ENCODE measurements at regions not wholly inside any gene's neighbourhood (a gene's known extent, or its start where the extent isn't known, plus 50 kb on each side); places are given as distances from the start of the nearest gene placed in this dataset.

- DNase-seq (no peak), ATAC-seq (no peak)
- peaks cover 0 to 1% (median 0%) of the 10 kb centered on the region in 3 donors for H3K27me3 ChIP-seq (ENCODE audit: insufficient read depth in 3 of 3, low read length in 2 of 3)
- no peaks in the 10 kb centered on the region for H3K9me3 ChIP-seq
- no peak overlapping the region for H3K4me3 ChIP-seq
- H3K4me1 ChIP-seq: no peaks in the 10 kb centered on the region
- H3K27ac ChIP-seq: no peak overlapping the region
- no peak for TF ChIP-seq CTCF (IDR thresholded peaks at IDR 0.05)
- WGBS, 3 donors: 54 to 61% (median 56%) methylated on average over 1 of the region's 1 CpG
- intact Hi-C loops (cut with DNase I): no loop called here
- H3K36me3 ChIP-seq (ENCODE audit: insufficient read depth in 1 of 2, low read depth in 1 of 2): no peaks in the 10 kb centered on the region
Measured at GRCh38 chr5:171678646-171679045, 107.0 kb upstream of the SMIM23 start.

- no peak for ATAC-seq
- WGBS, 3 donors: 79 to 85% (median 85%) methylated on average over 6 of the region's 6 CpGs
- no peak for TF ChIP-seq CTCF (IDR thresholded peaks at IDR 0.05)
Measured at GRCh38 chr5:171680485-171680884, 105.1 kb upstream of the SMIM23 start.

GRCh38 chr5:171681061-171681460, 104.6 kb upstream of the SMIM23 start:
- ATAC-seq (no peak), DNase-seq (no peak)
- intact Hi-C loops (cut with DNase I): no loop called here
- no peaks in the 10 kb centered on the region for H3K36me3 ChIP-seq (ENCODE audit: insufficient read depth in 1 of 2, low read depth in 1 of 2)
- no peaks in the 10 kb centered on the region for H3K9me3 ChIP-seq
- peaks cover 0 to 1% (median 0%) of the 10 kb centered on the region in 3 donors for H3K27me3 ChIP-seq (ENCODE audit: insufficient read depth in 3 of 3, low read length in 2 of 3)
- H3K27ac ChIP-seq: no peak overlapping the region
- no peak for TF ChIP-seq CTCF (IDR thresholded peaks at IDR 0.05)
- no peak overlapping the region for H3K4me3 ChIP-seq
- 65 to 71% (median 70%) methylated on average over 4 of the region's 4 CpGs for WGBS, 3 donors
- no peaks in the 10 kb centered on the region for H3K4me1 ChIP-seq

More at GRCh38 chr5:171680485-171680884, 105.1 kb upstream of the SMIM23 start:
- no peaks in the 10 kb centered on the region for H3K4me1 ChIP-seq
- no peak overlapping the region for H3K4me3 ChIP-seq
- intact Hi-C loops (cut with DNase I): no loop called here
- DNase-seq: no peak
- H3K27ac ChIP-seq: no peak overlapping the region
- H3K9me3 ChIP-seq: no peaks in the 10 kb centered on the region
- H3K27me3 ChIP-seq (ENCODE audit: insufficient read depth in 3 of 3, low read length in 2 of 3): peaks cover 0 to 1% (median 0%) of the 10 kb centered on the region in 3 donors
- no peaks in the 10 kb centered on the region for H3K36me3 ChIP-seq (ENCODE audit: insufficient read depth in 1 of 2, low read depth in 1 of 2)

GRCh38 chr5:171681677-171682076, 103.9 kb upstream of the SMIM23 start:
- Histone ChIP-seq H3K4me3 (no peak overlapping the region), H3K27ac (no peak overlapping the region), H3K36me3 (ENCODE audit: insufficient read depth in 1 of 2, low read depth in 1 of 2) (no peaks in the 10 kb centered on the region), H3K9me3 (no peaks in the 10 kb centered on the region), H3K4me1 (no peaks in the 10 kb centered on the region), H3K27me3 (ENCODE audit: insufficient read depth in 3 of 3, low read length in 2 of 3) (peaks cover 0 to 1% (median 0%) of the 10 kb centered on the region in 3 donors)
- DNase-seq: no peak
- no peak for TF ChIP-seq CTCF (IDR thresholded peaks at IDR 0.05)
- no peak for ATAC-seq
- intact Hi-C loops (cut with DNase I): no loop called here
- WGBS, 3 donors: 41 to 43% (median 42%) methylated on average over 6 of the region's 6 CpGs

- H3K4me3 ChIP-seq: no peak overlapping the region
- no peaks in the 10 kb centered on the region for H3K36me3 ChIP-seq (ENCODE audit: insufficient read depth in 1 of 2, low read depth in 1 of 2)
- no peaks in the 10 kb centered on the region for H3K4me1 ChIP-seq
- DNase-seq: no peak
- no peak overlapping the region for H3K27ac ChIP-seq
- no peak for TF ChIP-seq CTCF (IDR thresholded peaks at IDR 0.05)
- ATAC-seq: no peak
- no peaks in the 10 kb centered on the region for H3K27me3 ChIP-seq (ENCODE audit: insufficient read depth in 3 of 3, low read length in 2 of 3)
- intact Hi-C loops (cut with DNase I): no loop called here
- H3K9me3 ChIP-seq: no peaks in the 10 kb centered on the region
- 59 to 67% (median 59%) methylated on average over 9 of the region's 9 CpGs for WGBS, 3 donors
Measured at GRCh38 chr5:171682801-171683200, 102.8 kb upstream of the SMIM23 start.
